Testis (tissue), 2 donors: ENCODE measurements at regions not wholly inside any gene's neighbourhood (a gene's known extent, or its start where the extent isn't known, plus 50 kb on each side); places are given as distances from the start of the nearest gene placed in this dataset.
"Not testable (repeated sequence)": the region's sequence is repeated elsewhere in the genome, so short reads cannot be mapped to it uniquely, and the experiment has no call there.

Experiments used
- DNase-seq: peaks from one replicate; pipeline ENCODE4 v3.0.0-alpha.2; 2019
- H3K27ac ChIP-seq, 2 donors: fragments of 200-600 bp; sonication (generic); one replicate each; pipeline ENCODE4 v1.5.1; 2019
- H3K27me3 ChIP-seq: fragments of 200-600 bp; sonication (generic); one replicate; pipeline ENCODE4 v1.5.1; 2019
- H3K36me3 ChIP-seq: fragments of 200-600 bp; sonication (generic); one replicate; pipeline ENCODE4 v1.5.1; 2017; ENCODE audit warnings: low read depth; ENCODE audit errors: missing control alignments
- H3K4me1 ChIP-seq: fragments of 200-600 bp; sonication (generic); one replicate; pipeline ENCODE4 v1.5.1; 2019
- H3K4me3 ChIP-seq, 2 donors: fragments of 200-600 bp; sonication (generic); one replicate each; pipeline ENCODE4 v1.5.1; 2017 to 2019
- H3K9me3 ChIP-seq: fragments of 200-600 bp; sonication (generic); one replicate; pipeline ENCODE4 v1.5.1; 2017
- CTCF ChIP-seq, 3 experiments: fragments of 450-650 bp in 2 of 3; fragments of 200-600 bp in 1 of 3; sonication (generic) in 1 of 3; IDR thresholded peaks; one replicate each; pipeline ENCODE4 v1.5.1; 2016 to 2019; ENCODE audit warnings: antibody characterized with exemption in 3 of 3, mild to moderate bottlenecking in 2 of 3, moderate library complexity in 1 of 3
- POLR2A ChIP-seq: fragments of 450-650 bp; IDR thresholded peaks from one replicate; pipeline ENCODE4 v1.6.1; 2017; ENCODE audit warnings: antibody characterized with exemption, mild to moderate bottlenecking, moderate library complexity
- WGBS, 2 donors: methylation state at CpG; one replicate each; pipeline ENCODE4 v1.1.5; 2018; 5-methylcytosine and 5-hydroxymethylcytosine counted together
- intact Hi-C: fragments of 100-400 bp; cut with DNase I; formaldehyde crosslinking; loops from one replicate; pipeline ENCODE4 v1.15.1; 2023; ENCODE audit warnings: low total_unique reads

GRCh38 chr6:155807243-155807642, 351.6 kb upstream of the NOX3 start:
- no peaks in the 10 kb centered on the region for H3K36me3 ChIP-seq
- TF ChIP-seq CTCF (IDR thresholded peaks at IDR 0.05) (no peak), POLR2A (no peak)
- no peak overlapping the region for H3K27ac ChIP-seq
- H3K27me3 ChIP-seq: no peaks in the 10 kb centered on the region
- H3K4me1 ChIP-seq: no peaks in the 10 kb centered on the region
- H3K4me3 ChIP-seq: no peak overlapping the region
- WGBS, 2 donors: 92 to 97% methylated on average over 6 of the region's 6 CpGs
- no peaks in the 10 kb centered on the region for H3K9me3 ChIP-seq
- no peak for DNase-seq
- intact Hi-C loops: no loop called here

- no peak overlapping the region for H3K27ac ChIP-seq
- WGBS, 2 donors: 67 to 79% methylated on average over 1 of the region's 1 CpG
- H3K36me3 ChIP-seq: no peaks in the 10 kb centered on the region
- intact Hi-C loops: no loop called here
- H3K9me3 ChIP-seq: no peaks in the 10 kb centered on the region
- no peak overlapping the region for H3K4me3 ChIP-seq
- no peak for TF ChIP-seq POLR2A
- TF ChIP-seq CTCF (IDR thresholded peaks at IDR 0.05): no peak
- DNase-seq: no peak
- H3K27me3 ChIP-seq: no peaks in the 10 kb centered on the region
- no peaks in the 10 kb centered on the region for H3K4me1 ChIP-seq
Observed at GRCh38 chr6:155801046-155801445, 345.4 kb upstream of the NOX3 start.

- H3K27ac ChIP-seq, H3K9me3 ChIP-seq, H3K27me3 ChIP-seq, H3K4me3 ChIP-seq, H3K36me3 ChIP-seq, DNase-seq, intact Hi-C loops, H3K4me1 ChIP-seq: not testable (repeated sequence)
- WGBS, 2 donors: 92 to 98% methylated on average over 3 of the region's 3 CpGs
Observed at GRCh38 chr6:155798876-155799275, 343.2 kb upstream of the NOX3 start.

- Histone ChIP-seq H3K27ac (no peak overlapping the region), H3K4me1 (no peaks in the 10 kb centered on the region), H3K27me3 (no peaks in the 10 kb centered on the region), H3K4me3 (no peak overlapping the region), H3K36me3 (no peaks in the 10 kb centered on the region), H3K9me3 (no peaks in the 10 kb centered on the region)
- no peak for DNase-seq
- intact Hi-C loops: no loop called here
- 85 to 87% methylated on average over 8 of the region's 8 CpGs for WGBS, 2 donors
- TF ChIP-seq CTCF (IDR thresholded peaks at IDR 0.05) (no peak), POLR2A (no peak)
Observed at GRCh38 chr6:155795173-155795796, 339.6 kb upstream of the NOX3 start.

GRCh38 chr6:155791891-155792290, 336.3 kb upstream of the NOX3 start:
- 80 to 94% methylated on average over 4 of the region's 4 CpGs for WGBS, 2 donors
- no peak overlapping the region for H3K4me3 ChIP-seq
- TF ChIP-seq CTCF (IDR thresholded peaks at IDR 0.05) (no peak), POLR2A (no peak)

More at GRCh38 chr6:155791891-155792290, 336.3 kb upstream of the NOX3 start:
- no peak overlapping the region for H3K27ac ChIP-seq
- intact Hi-C loops: no loop called here
- H3K27me3 ChIP-seq: no peaks in the 10 kb centered on the region
- no peak for DNase-seq
- H3K9me3 ChIP-seq: no peaks in the 10 kb centered on the region
- H3K4me1 ChIP-seq: no peaks in the 10 kb centered on the region
- no peaks in the 10 kb centered on the region for H3K36me3 ChIP-seq
